Stimulated activated CD4-positive, alpha-beta T cell treated with anti-CD3 and anti-CD28 coated beads, Interleukin-4, amount 100 ng/mL, for 4 hours (primary cell): ENCODE measurements at regions not wholly inside any gene's neighbourhood (a gene's known extent, or its start where the extent isn't known, plus 50 kb on each side); places are given as distances from the start of the nearest gene placed in this dataset.

Experiments used
- DNase-seq, 2 experiments: peaks; one replicate each; pipeline ENCODE4 v3.0.0-alpha.2; 2020

DNA sequence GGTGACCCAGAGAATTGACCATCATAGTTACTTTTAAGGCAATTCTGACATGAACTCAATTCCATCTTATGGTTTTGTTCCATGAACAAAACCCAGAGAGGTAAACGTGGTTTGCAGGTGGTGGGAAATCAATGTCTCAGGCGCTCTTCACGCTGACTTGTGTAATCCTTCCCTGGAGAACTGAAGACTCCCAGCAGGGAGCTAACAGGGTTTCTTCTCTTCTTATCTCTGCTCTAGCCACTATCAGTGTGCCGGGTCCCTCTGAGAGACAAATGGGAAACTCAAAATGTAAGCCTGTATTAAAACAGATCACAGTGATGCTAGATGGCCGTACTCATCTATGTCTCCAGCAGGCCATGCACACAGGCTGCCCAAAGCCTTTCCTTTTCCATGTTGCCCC, 57.6 kb upstream of the ARGLU1 start:
- no peak for DNase-seq

DNA sequence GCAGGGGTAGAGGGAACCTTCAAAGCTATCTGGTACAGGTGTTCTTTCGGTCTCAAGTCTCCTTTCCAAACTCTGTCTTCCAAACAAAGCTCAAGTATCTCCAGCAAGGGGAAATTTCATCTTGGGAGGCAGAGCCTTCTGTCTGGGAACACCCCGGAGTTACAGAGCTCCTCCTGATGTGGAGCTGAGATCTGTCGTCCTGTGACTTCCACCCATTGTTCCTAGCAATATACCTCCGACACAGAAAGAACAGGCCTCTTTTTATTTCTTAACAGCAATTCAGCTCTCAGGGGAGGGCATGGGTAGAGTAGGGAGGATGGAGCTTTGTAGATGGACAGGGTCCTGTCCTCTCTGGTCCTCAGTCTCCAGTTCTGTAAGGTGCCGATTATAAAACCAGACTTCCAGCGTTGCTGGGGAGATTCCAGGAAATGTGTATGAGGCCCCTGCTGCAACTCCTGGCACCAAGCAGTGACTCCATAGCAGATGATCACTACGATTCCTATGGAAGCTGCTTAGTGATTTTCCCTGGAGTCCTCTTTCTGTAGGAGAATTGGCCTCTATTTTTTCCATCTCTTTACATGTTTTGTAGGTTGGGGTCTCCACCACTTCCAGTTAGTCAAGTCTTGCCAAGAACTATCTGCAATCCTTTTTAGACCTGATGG, 56.0 kb upstream of the ARGLU1 start:
- no peak for DNase-seq

DNA sequence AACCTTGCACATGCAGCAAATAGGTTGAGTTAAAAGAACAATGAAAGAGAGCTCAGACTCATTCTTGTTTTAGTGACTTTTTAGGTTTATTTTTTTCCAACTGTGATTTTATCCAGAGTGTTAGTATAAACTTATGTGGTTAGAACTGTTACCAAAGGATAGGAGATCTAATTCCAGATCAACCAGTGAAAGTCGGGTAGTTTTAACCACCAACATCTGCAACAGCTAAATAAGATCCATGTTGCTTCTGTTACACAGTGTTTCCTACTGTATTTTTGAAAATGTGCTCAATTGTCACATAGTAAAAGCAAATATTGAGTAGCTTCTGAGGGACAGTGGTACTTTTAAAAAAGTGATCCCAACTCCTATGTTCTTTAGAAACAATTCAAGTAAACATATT, 53.9 kb upstream of the ARGLU1 start:
- DNase-seq: no peak

DNA sequence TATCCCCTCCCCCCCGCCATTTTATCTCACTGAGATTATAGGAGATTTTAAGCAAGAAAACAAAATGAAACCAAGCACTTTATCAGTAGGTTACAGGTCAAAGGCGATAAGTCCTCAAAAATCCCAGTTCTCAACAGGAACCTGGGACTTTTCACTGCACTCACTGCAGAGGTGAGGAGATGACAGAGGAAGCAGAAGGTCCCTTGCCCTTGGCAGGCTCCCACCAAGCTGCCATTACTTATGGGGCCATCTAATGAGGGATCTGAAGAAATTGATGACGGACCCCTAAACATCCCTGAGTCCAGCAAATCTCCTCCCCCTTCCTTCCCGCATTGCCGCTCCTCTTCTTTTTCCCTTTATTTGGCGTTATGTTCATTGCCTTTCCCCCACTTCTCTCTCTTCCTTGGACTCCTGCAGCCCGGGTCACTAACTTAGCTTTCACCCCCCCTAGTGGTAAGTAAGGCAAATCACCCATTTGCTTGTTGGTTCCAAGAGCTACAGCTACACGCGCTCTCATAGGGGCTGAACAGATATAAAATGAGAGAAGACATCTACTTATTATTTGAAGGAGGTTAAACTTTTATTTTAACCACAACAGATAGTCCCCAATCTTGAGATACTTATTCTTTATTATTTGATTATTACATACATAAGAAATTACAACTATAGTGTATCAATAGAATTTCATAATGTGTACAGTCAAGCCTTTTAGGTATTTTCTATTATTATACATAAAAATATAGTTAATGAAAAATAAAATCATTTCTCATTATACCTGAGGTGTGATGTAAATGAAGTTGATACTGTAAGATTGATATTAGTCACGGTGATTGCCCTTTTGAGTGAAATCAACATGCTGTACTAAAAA, 52.0 kb upstream of the ARGLU1 start:
- DNase-seq: no peak
